Right lobe of liver (tissue), 6 donors: ENCODE measurements at regions not wholly inside any gene's neighbourhood (a gene's known extent, or its start where the extent isn't known, plus 50 kb on each side); places are given as distances from the start of the nearest gene placed in this dataset.

Experiments used
- ATAC-seq, 4 donors: fragments of 200-7000 bp; cut with Tn5 transposase; one replicate each; pipeline ENCODE4 v1.9.1; 2020; ENCODE audit warnings: mild to moderate bottlenecking in 4 of 4, moderate library complexity in 4 of 4
- DNase-seq, 3 donors: peaks; one replicate each; pipeline ENCODE4 v3.0.0-alpha.2; 2020
- H3K27ac ChIP-seq, 3 donors: fragments of 200-600 bp; one replicate each; pipeline ENCODE4 v1.8.0; 2022
- H3K27me3 ChIP-seq, 2 donors: fragments of 200-600 bp; one replicate each; pipeline ENCODE4 v1.8.0; 2022
- H3K36me3 ChIP-seq, 4 donors: fragments of 200-600 bp; sonication (generic) in 1 of 4; one replicate each; pipeline versions ENCODE4 v1.5.1 to v1.8.0; 2017 to 2022; ENCODE audit warnings: control low read depth in 1 of 4
- H3K4me1 ChIP-seq, 4 donors: fragments of 200-600 bp; sonication (generic) in 1 of 4; one replicate each; pipeline versions ENCODE4 v1.5.1 to v1.8.0; 2017 to 2022; ENCODE audit warnings: control low read depth in 1 of 4
- H3K4me3 ChIP-seq, 3 donors: fragments of 200-600 bp; one replicate each; pipeline ENCODE4 v1.8.0; 2022
- H3K9me3 ChIP-seq, 4 donors: fragments of 200-600 bp; sonication (generic) in 1 of 4; one replicate each; pipeline versions ENCODE4 v1.5.1 to v1.8.0; 2017 to 2022; ENCODE audit warnings: control low read depth in 1 of 4
- CTCF ChIP-seq, 4 donors: fragments of 200-600 bp in 3 of 4; fragments of 450-650 bp in 1 of 4; IDR thresholded peaks; one replicate each; pipeline versions ENCODE4 v1.5.1 to v1.8.0; 2016 to 2022; ENCODE audit warnings: antibody characterized with exemption in 4 of 4, mild to moderate bottlenecking in 2 of 4
- POLR2A ChIP-seq: fragments of 450-650 bp; IDR thresholded peaks from one replicate; pipeline ENCODE4 v1.6.1; 2017; ENCODE audit warnings: antibody characterized with exemption, mild to moderate bottlenecking
- WGBS: methylation state at CpG from one replicate; pipeline ENCODE4 v1.1.6; 2018; ENCODE audit warnings: low coverage, low lambda C conversion rate; ENCODE audit not compliant: insufficient coverage; ENCODE audit errors: missing lambda C conversion rate; 5-methylcytosine and 5-hydroxymethylcytosine counted together
- intact Hi-C, 2 donors: fragments of 100-400 bp; cut with DNase I; formaldehyde crosslinking; loops; one replicate each; pipeline versions ENCODE4 v1.11.2 to v1.14.1; 2022
- donor health status: DM: no; HTN: yes; CAD: no.
- donor health status: DM: no; HTN: no; CAD: no.
- donor health status: DM: no; HTN: no; CAD: no.
- donor health status: DM: no; HTN: yes; CAD: no.
- donor health status: DM: no; HTN: yes; CAD: no.

- no peaks in the 10 kb centered on the region for H3K9me3 ChIP-seq
- 49% methylated on average over 2 of the region's 2 CpGs for WGBS
- no peak for DNase-seq
- ATAC-seq, result peak in 3 of 4 donors; percentile 44 to 71 (median 61)
- TF ChIP-seq CTCF (IDR thresholded peaks at IDR 0.05) (no peak), POLR2A (no peak)
- no peaks in the 10 kb centered on the region for H3K36me3 ChIP-seq
- H3K27ac ChIP-seq, result no peak overlapping the region
- no peak overlapping the region for H3K4me3 ChIP-seq
- no peaks in the 10 kb centered on the region for H3K4me1 ChIP-seq
- no peaks in the 10 kb centered on the region for H3K27me3 ChIP-seq
- intact Hi-C loops, result no loop called here
These were observed 258.5 kb downstream of the PAX3 start for GRCh38 chr2:222040333-222040732.

DNA sequence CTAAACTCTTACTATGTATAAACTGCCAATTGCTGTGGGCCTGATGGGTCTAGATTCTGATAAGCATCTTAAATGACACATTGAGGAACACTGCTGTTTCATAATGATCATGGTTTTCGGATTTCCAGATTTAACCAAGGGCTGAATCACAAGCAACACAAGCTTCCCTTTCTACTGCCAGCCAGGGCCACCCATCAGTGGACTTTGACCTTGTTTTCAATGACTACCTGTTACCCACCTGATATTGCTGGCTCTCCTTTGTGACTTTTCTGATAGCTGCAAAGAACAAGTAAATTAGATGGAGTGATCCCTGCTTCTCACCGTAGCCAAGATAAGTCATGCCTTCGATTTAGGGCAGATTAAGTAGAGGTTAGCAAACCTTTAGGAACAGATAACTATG, 259.0 kb downstream of the PAX3 start:
- Histone ChIP-seq H3K4me1 (no peaks in the 10 kb centered on the region), H3K27ac (no peak overlapping the region), H3K36me3 (no peaks in the 10 kb centered on the region), H3K9me3 (no peaks in the 10 kb centered on the region), H3K27me3 (no peaks in the 10 kb centered on the region), H3K4me3 (no peak overlapping the region)
- intact Hi-C loops, result no loop called here
- TF ChIP-seq CTCF (IDR thresholded peaks at IDR 0.05) (no peak), POLR2A (no peak)
- DNase-seq, result no peak
- WGBS, result 29% methylated on average over 3 of the region's 3 CpGs
- peak in 3 of 4 donors; percentile 26 to 77 (median 49) for ATAC-seq

GRCh38 chr2:222038067-222038802, 260.6 kb downstream of the PAX3 start:
- H3K9me3 ChIP-seq, result no peaks in the 10 kb centered on the region
- no peak overlapping the region for H3K27ac ChIP-seq
- WGBS, result 47% methylated on average over 4 of the region's 4 CpGs
- H3K4me3 ChIP-seq, result no peak overlapping the region
- TF ChIP-seq CTCF (IDR thresholded peaks at IDR 0.05) (peak in 3 of 4 donors; percentile 18 to 32 (median 30)), POLR2A (no peak)
- no peaks in the 10 kb centered on the region for H3K4me1 ChIP-seq
- H3K27me3 ChIP-seq, result no peaks in the 10 kb centered on the region
- DNase-seq (no peak), ATAC-seq (no peak)
- no peaks in the 10 kb centered on the region for H3K36me3 ChIP-seq
- intact Hi-C loops, result no loop called here

GRCh38 chr2:222037211-222037610, 261.6 kb downstream of the PAX3 start:
- Histone ChIP-seq H3K4me1 (no peaks in the 10 kb centered on the region), H3K9me3 (no peaks in the 10 kb centered on the region), H3K27ac (no peak overlapping the region), H3K36me3 (no peaks in the 10 kb centered on the region), H3K4me3 (no peak overlapping the region), H3K27me3 (no peaks in the 10 kb centered on the region)
- no peak for ATAC-seq
- WGBS, result 63% methylated on average over 3 of the region's 3 CpGs
- TF ChIP-seq CTCF (IDR thresholded peaks at IDR 0.05) (no peak), POLR2A (no peak)
- DNase-seq, result no peak
- intact Hi-C loops, result no loop called here
